K562 (cell line): ENCODE measurements at regions not wholly inside any gene's neighbourhood (a gene's known extent, or its start where the extent isn't known, plus 50 kb on each side); places are given as distances from the start of the nearest gene placed in this dataset.

Experiments used
- ATAC-seq: fragments of 200-7000 bp; cut with Tn5 transposase; 3 replicates; pipeline ENCODE4 v1.9.1; 2020; ENCODE audit warnings: moderate library complexity
- BruUV-seq: library from RNA; stranded (reverse); fragments of 400-500 nt; replicated peaks from 2 replicates; lab custom pipeline; 2021; lab: Mats Ljungman, UMichigan
- CTCF ChIA-PET: fragments of 300-600 bp; formaldehyde crosslinking; extraction: SDS; loops from one replicate; lab custom pipeline; 2021; ENCODE audit warnings: low intra/inter-chr PET ratio; lab: Yijun Ruan, JAX
- POLR2A ChIA-PET: fragments of 300-600, 350-650 bp; sonication (Branson Sonifier 250); formaldehyde crosslinking; extraction: SDS; loops from one replicate; lab custom pipeline; 2021; ENCODE audit warnings: antibody characterized with exemption, inconsistent platforms; lab: Yijun Ruan, JAX
- DNase-seq, 4 experiments: peaks; one replicate each; pipeline versions ENCODE4 v3.0.0 to v3.0.0-alpha.2; 2011 to 2018; ENCODE audit warnings: low spot score in 3 of 4, mixed read lengths in 3 of 4; ENCODE audit errors: extremely low read depth in 1 of 4
- FAIRE-seq: peaks from 2 replicates; lab custom pipeline; 2011; peaks lifted over from hg19 to GRCh38; lab: Jason Lieb, UNC
- H2AFZ ChIP-seq: 2 replicates; pipeline ENCODE4 v1.6.0; 2011; ENCODE audit warnings: low read depth, low read length, control low read depth, inconsistent platforms
- H3K27ac ChIP-seq: fragments of 200-600 bp; 3 replicates; pipeline ENCODE4 v1.8.0; 2011; ENCODE audit warnings: low read depth, mild to moderate bottlenecking, control low read depth, inconsistent platforms, low read length, moderate library complexity, mixed read lengths; ENCODE audit errors: extremely low read depth
- H3K27me3 ChIP-seq, 2 experiments: fragments of 300-600 bp in 1 of 2; 2 replicates in 1 of 2; 3 replicates in 1 of 2; pipeline versions ENCODE4 v1.6.0 to v1.8.0; 2011; ENCODE audit warnings: inconsistent platforms in 2 of 2, low read length in 2 of 2, mild to moderate bottlenecking in 1 of 2, mixed read lengths in 1 of 2, moderate library complexity in 1 of 2; ENCODE audit not compliant: control insufficient read depth in 2 of 2, insufficient read depth in 2 of 2
- H3K36me3 ChIP-seq: fragments of 300-600 bp; 3 replicates; pipeline ENCODE4 v1.8.0; 2011; ENCODE audit warnings: mild to moderate bottlenecking, low read length, inconsistent platforms; ENCODE audit not compliant: control insufficient read depth, insufficient read depth
- H3K4me1 ChIP-seq, 2 experiments: fragments of 200-600 bp in 1 of 2; replicated peaks in 1 of 2; 2 replicates in 1 of 2; 3 replicates in 1 of 2; pipeline versions ENCODE4 v1.5.1 to v1.8.0; 2011; ENCODE audit warnings: inconsistent platforms in 2 of 2, low read length in 2 of 2, mild to moderate bottlenecking in 1 of 2, mixed read lengths in 1 of 2, moderate library complexity in 1 of 2; ENCODE audit not compliant: control insufficient read depth in 2 of 2, insufficient read depth in 2 of 2
- H3K4me2 ChIP-seq: 2 replicates; pipeline ENCODE4 v1.6.1; 2011; ENCODE audit warnings: low read length, control low read depth, inconsistent platforms, mixed read lengths; ENCODE audit not compliant: insufficient read depth
- H3K4me3 ChIP-seq: fragments of 200-600 bp; sonication (generic), shearing (Covaris generic); 2 replicates; pipeline ENCODE4 v1.5.1; 2016; ENCODE audit warnings: control low read depth, inconsistent platforms
- H3K79me2 ChIP-seq: fragments of 200-600 bp; 3 replicates; pipeline ENCODE4 v1.8.0; 2011; ENCODE audit warnings: low read length, inconsistent platforms; ENCODE audit not compliant: control insufficient read depth, insufficient read depth
- H3K9ac ChIP-seq, 2 experiments: 2 replicates each; pipeline versions ENCODE4 v1.6.0 to v1.6.1; 2011; ENCODE audit warnings: low read depth in 2 of 2, low read length in 2 of 2, control low read depth in 1 of 2, inconsistent platforms in 1 of 2, mild to moderate bottlenecking in 1 of 2, mixed read lengths in 1 of 2; ENCODE audit not compliant: insufficient read depth in 1 of 2
- H3K9me1 ChIP-seq: one replicate; pipeline ENCODE4 v1.6.0; 2011; ENCODE audit warnings: inconsistent platforms, mild to moderate bottlenecking, low read length, moderate library complexity; ENCODE audit not compliant: control insufficient read depth, insufficient read depth
- H3K9me3 ChIP-seq: replicated peaks from 2 replicates; pipeline ENCODE4 v1.5.1; 2011; ENCODE audit warnings: low read depth, low read length, inconsistent platforms; ENCODE audit not compliant: control insufficient read depth, insufficient read depth
- H4K20me1 ChIP-seq: replicated peaks from 2 replicates; pipeline ENCODE4 v1.6.1; 2011; ENCODE audit warnings: low read length, inconsistent platforms, mixed read lengths; ENCODE audit not compliant: control insufficient read depth, insufficient read depth
- BRCA1 ChIP-seq, 2 experiments: fragments of 450-650 bp in 1 of 2; sonication (generic) in 1 of 2; formaldehyde crosslinking in 1 of 2; IDR thresholded peaks; 2 replicates each; pipeline versions ENCODE4 v1.5.0 to v1.6.1; 2017 to 2020; ENCODE audit warnings: mild to moderate bottlenecking in 1 of 2, missing genetic modification reagents in 1 of 2
- CREB1 ChIP-seq, 2 experiments: sonication (generic) in 1 of 2; formaldehyde crosslinking in 1 of 2; IDR thresholded peaks; 2 replicates each; pipeline versions ENCODE4 v1.6.1 to v1.8.0; 2012 to 2022; ENCODE audit warnings: inconsistent platforms in 1 of 2, mild to moderate bottlenecking in 1 of 2, missing genetic modification reagents in 1 of 2, moderate library complexity in 1 of 2
- ILF3 ChIP-seq: fragments of 450-650 bp; IDR thresholded peaks from 2 replicates; pipeline ENCODE4 v1.6.1; 2018; ENCODE audit warnings: antibody characterized with exemption, mild to moderate bottlenecking, moderate library complexity, borderline replicate concordance
- NFATC3 ChIP-seq: fragments of 450-650 bp; IDR thresholded peaks from 2 replicates; pipeline ENCODE4 v1.6.1; 2017; ENCODE audit warnings: mild to moderate bottlenecking
- NFYB ChIP-seq: IDR thresholded peaks from 2 replicates; pipeline ENCODE4 v1.6.1; 2011; ENCODE audit warnings: mild to moderate bottlenecking, moderate library complexity; ENCODE audit not compliant: insufficient read length; ENCODE audit errors: extremely low read depth
- PCBP2 ChIP-seq: fragments of 200-400 bp; formaldehyde crosslinking; IDR thresholded peaks from 2 replicates; pipeline ENCODE4 v1.6.1; 2018; ENCODE audit warnings: low read length, low read depth, mild to moderate bottlenecking, moderate library complexity; ENCODE audit not compliant: poor library complexity, severe bottlenecking
- ZNF12 ChIP-seq: sonication (generic); formaldehyde crosslinking; IDR thresholded peaks from 2 replicates; pipeline ENCODE4 v1.4.0; 2020; ENCODE audit warnings: mild to moderate bottlenecking, missing genetic modification reagents
- ZNF124 ChIP-seq: sonication (generic); formaldehyde crosslinking; IDR thresholded peaks from 2 replicates; pipeline ENCODE4 v1.8.1; 2022; ENCODE audit warnings: missing genetic modification reagents
- ZNF277 ChIP-seq: fragments of 250-450 bp; sonication (Bioruptor Pico); IDR thresholded peaks from 2 replicates; pipeline ENCODE4 v1.8.0; 2022; ENCODE audit warnings: inconsistent platforms, mild to moderate bottlenecking, moderate library complexity, borderline replicate concordance
- ZNF830 ChIP-seq: fragments of 250-450 bp; sonication (Bioruptor Pico); IDR thresholded peaks from 2 replicates; pipeline ENCODE4 v1.5.0; 2021; ENCODE audit warnings: mild to moderate bottlenecking
- WGBS: fragments of 100-300 bp; shearing (Covaris generic); methylation state at CpG from one replicate; pipeline ENCODE4 v1.1.6; 2016; ENCODE audit warnings: low coverage, mixed read lengths; ENCODE audit not compliant: insufficient coverage; ENCODE audit errors: missing lambda C conversion rate; 5-methylcytosine and 5-hydroxymethylcytosine counted together
- in situ Hi-C: fragments of 300-500 bp; cut with MboI; formaldehyde crosslinking; loops from 4 replicates; pipeline ENCODE4 v1.15.0; 2018; ENCODE audit warnings: inconsistent platforms, mixed read lengths
- intact Hi-C: fragments of 100-400 bp; cut with micrococcal nuclease; formaldehyde crosslinking; loops from 2 replicates; pipeline ENCODE4 v1.14.2; 2022

- Histone ChIP-seq H3K9me3 (no peaks in the 10 kb centered on the region), H3K4me1 (no peaks in the 10 kb centered on the region), H3K4me2 (no peak overlapping the region), H3K36me3 (no peaks in the 10 kb centered on the region), H3K27me3 (no peaks in the 10 kb centered on the region), H3K9me1 (no peaks in the 10 kb centered on the region), H3K27ac (no peak overlapping the region), H4K20me1 (no peaks in the 10 kb centered on the region), H3K9ac (no peak overlapping the region), H3K4me3 (no peak overlapping the region), H2AFZ (no peak overlapping the region), H3K79me2 (no peaks in the 10 kb centered on the region)
- 20% methylated on average over 4 of the region's 4 CpGs for WGBS
- no TSS peak for BruUV-seq
- DNase-seq = no peak
- intact Hi-C loops (loop anchor here (5.0 kb wide), 1 partner anchor 49 kb away; no protein-coding TSS in a partner anchor), in situ Hi-C loops (no loop called here)
- no peak for ATAC-seq
- ChIA-PET POLR2A (interaction anchor here (1.0 kb wide), 1 partner anchor 25 kb away, joined by 3 read pairs; no protein-coding TSS in a partner anchor), CTCF (no interaction called here)
- TF ChIP-seq ZNF124 (CRISPR knock-in tag) = no peak
- TF ChIP-seq ILF3 = no peak
- TF ChIP-seq CREB1 (IDR thresholded peaks at IDR 0.05) = no peak
- no peak for TF ChIP-seq CREB1 (CRISPR knock-in tag; IDR thresholded peaks at IDR 0.05)
- no peak for TF ChIP-seq PCBP2
- TF ChIP-seq NFYB = no peak
- TF ChIP-seq ZNF12 (CRISPR knock-in tag) = no peak
- TF ChIP-seq ZNF830 (CRISPR knock-in tag) = no peak
- TF ChIP-seq NFATC3 = no peak
- TF ChIP-seq BRCA1 (IDR thresholded peaks at IDR 0.05) = no peak
- no peak for TF ChIP-seq BRCA1 (CRISPR knock-in tag; IDR thresholded peaks at IDR 0.05)
- no peak for TF ChIP-seq ZNF277
- no peak for FAIRE-seq
These were observed 215.0 kb upstream of the THBS1 start for GRCh38 chr15:39365873-39366272.
